HepG2 (cell line): ENCODE measurements at regions not wholly inside any gene's neighbourhood (a gene's known extent, or its start where the extent isn't known, plus 50 kb on each side); places are given as distances from the start of the nearest gene placed in this dataset.

ENCODE experiments used
- ATAC-seq: fragments of 200-7000 bp; cut with Tn5 transposase; 3 replicates; pipeline ENCODE4 v1.9.1; 2020; ENCODE audit warnings: mild to moderate bottlenecking, moderate library complexity
- BruUV-seq: library from RNA; stranded (reverse); fragments of 400-500 nt; replicated peaks from 2 replicates; lab custom pipeline; 2021; lab: Mats Ljungman, UMichigan
- CTCF ChIA-PET: fragments of 300-600 bp; formaldehyde crosslinking; extraction: SDS; loops from one replicate; lab custom pipeline; 2021; ENCODE audit warnings: low total read pairs, inconsistent platforms, low intra/inter-chr PET ratio; lab: Yijun Ruan, JAX
- POLR2A ChIA-PET: fragments of 350-600 bp; sonication (Branson Sonifier 250); formaldehyde crosslinking; loops from one replicate; lab custom pipeline; 2020; ENCODE audit warnings: antibody characterized with exemption, inconsistent platforms; lab: Yijun Ruan, JAX
- DNase-seq: peaks from one replicate; pipeline ENCODE4 v3.0.0-alpha.2; 2015; ENCODE audit warnings: low spot score
- FAIRE-seq: peaks from 3 replicates; lab custom pipeline; 2011; peaks lifted over from hg19 to GRCh38; lab: Jason Lieb, UNC
- H2AFZ ChIP-seq: one replicate; pipeline ENCODE4 v1.6.1; 2011; ENCODE audit warnings: low read length, inconsistent platforms
- H3K27ac ChIP-seq: fragments of 300-600 bp; 3 replicates; pipeline ENCODE4 v1.8.0; 2011; ENCODE audit warnings: mixed run types, mild to moderate bottlenecking, mixed read lengths, low read length, inconsistent platforms; ENCODE audit not compliant: insufficient read depth; ENCODE audit errors: extremely low read length
- H3K27me3 ChIP-seq, 2 experiments: fragments of 200-600 bp in 1 of 2; 2 replicates in 1 of 2; 3 replicates in 1 of 2; pipeline versions ENCODE4 v1.6.0 to v1.8.0; 2011; ENCODE audit warnings: low read length in 2 of 2, mild to moderate bottlenecking in 2 of 2, moderate library complexity in 2 of 2, inconsistent platforms in 1 of 2; ENCODE audit not compliant: insufficient read depth in 2 of 2, control insufficient read depth in 1 of 2
- H3K36me3 ChIP-seq, 2 experiments: fragments of 200-600 bp in 1 of 2; replicated peaks in 1 of 2; 2 replicates in 1 of 2; 3 replicates in 1 of 2; pipeline versions ENCODE4 v1.5.1 to v1.8.0; 2011; ENCODE audit warnings: low read length in 2 of 2, inconsistent platforms in 1 of 2; ENCODE audit not compliant: insufficient read depth in 2 of 2, control insufficient read depth in 1 of 2
- H3K4me1 ChIP-seq: 2 replicates; pipeline ENCODE4 v1.5.1; 2012; ENCODE audit warnings: low read length, inconsistent platforms; ENCODE audit not compliant: insufficient read depth
- H3K4me2 ChIP-seq: 2 replicates; pipeline ENCODE4 v1.6.0; 2011; ENCODE audit warnings: low read depth, low read length, inconsistent platforms
- H3K4me3 ChIP-seq, 3 experiments: fragments of 200-600 bp in 1 of 3; sonication (generic), shearing (Covaris generic) in 1 of 3; replicated peaks in 1 of 3; 2 replicates each; pipeline ENCODE4 v1.5.1; 2011 to 2016; ENCODE audit warnings: low read length in 3 of 3, inconsistent platforms in 2 of 3, low read depth in 2 of 3, mild to moderate bottlenecking in 2 of 3, control low read depth in 1 of 3, mixed read lengths in 1 of 3; ENCODE audit not compliant: insufficient read depth in 1 of 3
- H3K79me2 ChIP-seq: one replicate; pipeline ENCODE4 v1.6.1; 2011; ENCODE audit warnings: low read length, inconsistent platforms; ENCODE audit not compliant: insufficient read depth
- H3K9ac ChIP-seq: 2 replicates; pipeline ENCODE4 v1.6.0; 2011; ENCODE audit warnings: mild to moderate bottlenecking, low read depth, low read length, inconsistent platforms; ENCODE audit not compliant: insufficient read depth
- H3K9me3 ChIP-seq: 2 replicates; pipeline ENCODE4 v1.5.1; 2012; ENCODE audit warnings: mild to moderate bottlenecking, low read length
- H4K20me1 ChIP-seq: 2 replicates; pipeline ENCODE4 v1.6.0; 2011; ENCODE audit warnings: inconsistent platforms, mild to moderate bottlenecking, low read length, moderate library complexity; ENCODE audit not compliant: insufficient read depth
- ATRX ChIP-seq: sonication (generic); formaldehyde crosslinking; IDR thresholded peaks from 2 replicates; pipeline ENCODE4 v1.4.0; 2020; ENCODE audit warnings: missing genetic modification reagents, borderline replicate concordance
- GATAD1 ChIP-seq: IDR thresholded peaks from 2 replicates; pipeline ENCODE4 v1.6.1; 2016; ENCODE audit warnings: missing genetic modification reagents, missing compliant biosample characterization
- KMT2A ChIP-seq: sonication (generic); formaldehyde crosslinking; IDR thresholded peaks from 2 replicates; pipeline ENCODE4 v1.4.0; 2020; ENCODE audit warnings: missing genetic modification reagents
- MIER2 ChIP-seq: IDR thresholded peaks from 2 replicates; pipeline ENCODE4 v1.6.1; 2016; ENCODE audit warnings: missing biosample characterization, missing genetic modification reagents
- NPAS2 ChIP-seq: sonication (generic); formaldehyde crosslinking; IDR thresholded peaks from 2 replicates; pipeline ENCODE4 v1.8.0; 2022; ENCODE audit warnings: mild to moderate bottlenecking, missing genetic modification reagents, borderline replicate concordance
- PHF20 ChIP-seq: sonication (generic); formaldehyde crosslinking; IDR thresholded peaks from 2 replicates; pipeline ENCODE4 v1.5.0; 2020; ENCODE audit warnings: mild to moderate bottlenecking, missing genetic modification reagents
- RARA ChIP-seq: IDR thresholded peaks from 2 replicates; pipeline ENCODE4 v1.6.1; 2016; ENCODE audit warnings: missing genetic modification reagents, missing compliant biosample characterization
- REPIN1 ChIP-seq: sonication (generic); formaldehyde crosslinking; IDR thresholded peaks from 2 replicates; pipeline ENCODE4 v1.8.0; 2022; ENCODE audit warnings: missing genetic modification reagents, low read depth, mild to moderate bottlenecking, borderline replicate concordance
- REXO4 ChIP-seq: sonication (generic); formaldehyde crosslinking; IDR thresholded peaks from 2 replicates; pipeline ENCODE4 v1.8.0; 2022; ENCODE audit warnings: missing genetic modification reagents, mild to moderate bottlenecking, borderline replicate concordance
- TEAD3 ChIP-seq: optimal IDR thresholded peaks from 2 replicates; pipeline ENCODE3; 2016; ENCODE audit warnings: borderline replicate concordance
- XRCC5 ChIP-seq: fragments of 200-400 bp; formaldehyde crosslinking; optimal IDR thresholded peaks from 2 replicates; pipeline ENCODE3; 2017; ENCODE audit warnings: mild to moderate bottlenecking, low read length
- ZNF234 ChIP-seq: sonication (generic); formaldehyde crosslinking; conservative IDR thresholded peaks from 2 replicates; pipeline ENCODE4 v1.5.1; 2020; ENCODE audit warnings: mild to moderate bottlenecking, missing genetic modification reagents
- ZNF644 ChIP-seq: IDR thresholded peaks from 2 replicates; pipeline ENCODE4 v1.6.1; 2016; ENCODE audit warnings: low read depth
- WGBS: methylation state at CpG from one replicate; pipeline ENCODE4 v1.1.6; 2017; ENCODE audit warnings: low lambda C conversion rate; 5-methylcytosine and 5-hydroxymethylcytosine counted together
- in situ Hi-C: cut with HindIII; loops from 2 replicates; pipeline ENCODE4 v1.10.0; 2017; ENCODE audit warnings: low pct_unique_long_range_greater_than_20kb; ENCODE audit not compliant: extremely low pct_ligation_motif_present
- intact Hi-C: fragments of 100-400 bp; cut with micrococcal nuclease; formaldehyde crosslinking; loops from one replicate; pipeline ENCODE4 v1.10.0; 2022; ENCODE audit not compliant: unreplicated experiment
- TF ChIP-seq, protein P1 (sequence below): sonication (generic); formaldehyde crosslinking; IDR thresholded peaks from 2 replicates; pipeline ENCODE4 v1.4.0; 2020; ENCODE audit warnings: missing genetic modification reagents

DNA sequence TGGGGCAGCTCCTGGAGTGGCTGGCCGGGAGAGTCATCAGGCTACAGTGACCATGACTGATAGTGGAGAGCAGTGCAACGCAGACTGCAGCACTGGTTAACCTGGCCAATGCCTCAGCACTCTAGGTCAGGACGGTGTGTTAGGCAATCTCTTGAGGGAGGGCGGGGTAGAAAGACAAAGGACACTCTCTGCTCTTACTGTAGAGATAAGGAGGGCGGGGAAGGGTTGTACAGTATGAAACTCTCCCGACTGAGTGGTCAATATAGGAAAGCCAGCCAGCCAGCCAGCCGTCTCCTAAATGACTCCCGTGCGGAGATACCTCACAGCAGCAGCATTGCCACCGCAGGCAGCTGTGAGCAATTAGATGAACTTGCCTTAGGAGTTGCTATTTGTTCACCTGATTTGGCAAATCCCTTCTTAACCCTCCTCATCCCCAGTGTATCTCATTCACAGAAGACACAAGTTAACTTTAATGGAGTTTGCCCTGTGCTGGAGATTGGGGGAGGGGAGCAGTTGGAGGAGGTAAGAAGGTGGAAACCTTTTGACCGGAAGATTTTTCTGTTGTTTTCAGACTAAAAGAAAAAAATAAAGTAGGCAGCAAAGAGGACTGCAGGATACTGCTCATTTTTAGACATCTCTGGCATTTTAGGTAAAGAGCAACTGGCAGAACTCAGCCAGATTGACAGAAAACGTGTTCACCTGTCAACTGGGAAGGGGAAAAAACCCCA is 330.5 kb downstream of the HNRNPD start (continued):
- TF ChIP-seq ZNF234 (no peak), MIER2 (peak; percentile 73; the same call in 1 of the 2 replicates), PHF20 (CRISPR knock-in tag) (no peak), XRCC5 (peak; percentile 23), ZNF644 (0 out of 2 replicates have a peak, but pooled peaks have one; percentile 19)
- TF ChIP-seq, protein P1, sequence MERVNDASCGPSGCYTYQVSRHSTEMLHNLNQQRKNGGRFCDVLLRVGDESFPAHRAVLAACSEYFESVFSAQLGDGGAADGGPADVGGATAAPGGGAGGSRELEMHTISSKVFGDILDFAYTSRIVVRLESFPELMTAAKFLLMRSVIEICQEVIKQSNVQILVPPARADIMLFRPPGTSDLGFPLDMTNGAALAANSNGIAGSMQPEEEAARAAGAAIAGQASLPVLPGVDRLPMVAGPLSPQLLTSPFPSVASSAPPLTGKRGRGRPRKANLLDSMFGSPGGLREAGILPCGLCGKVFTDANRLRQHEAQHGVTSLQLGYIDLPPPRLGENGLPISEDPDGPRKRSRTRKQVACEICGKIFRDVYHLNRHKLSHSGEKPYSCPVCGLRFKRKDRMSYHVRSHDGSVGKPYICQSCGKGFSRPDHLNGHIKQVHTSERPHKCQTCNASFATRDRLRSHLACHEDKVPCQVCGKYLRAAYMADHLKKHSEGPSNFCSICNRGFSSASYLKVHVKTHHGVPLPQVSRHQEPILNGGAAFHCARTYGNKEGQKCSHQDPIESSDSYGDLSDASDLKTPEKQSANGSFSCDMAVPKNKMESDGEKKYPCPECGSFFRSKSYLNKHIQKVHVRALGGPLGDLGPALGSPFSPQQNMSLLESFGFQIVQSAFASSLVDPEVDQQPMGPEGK (CRISPR knock-in tag), result peak; percentile 53

DNA sequence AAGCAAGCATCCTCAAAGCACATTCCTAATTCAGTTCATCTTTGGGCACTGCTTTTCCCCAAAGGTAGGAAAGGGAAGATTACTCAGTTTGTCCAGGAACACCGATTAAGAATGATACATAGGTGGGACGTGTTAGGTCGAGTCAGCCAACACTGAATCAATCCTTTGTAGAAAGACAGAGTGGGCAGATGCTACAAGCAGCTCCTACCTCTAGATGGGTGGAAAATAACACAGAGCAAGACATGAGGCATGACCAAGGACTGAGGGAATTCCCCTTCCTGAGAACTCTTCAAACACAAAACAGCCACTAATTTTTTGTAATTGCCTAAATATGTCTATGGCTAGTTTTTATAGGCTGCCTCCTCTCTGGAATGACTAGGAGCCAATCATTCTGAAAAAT is 331.7 kb downstream of the HNRNPD start:
- BruUV-seq, result no TSS peak
- peaks cover 4 to 39% of the 10 kb centered on the region in 2 experiments; a peak in 3 of 5 replicates for H3K27me3 ChIP-seq
- no peak overlapping the region for H2AFZ ChIP-seq
- ChIA-PET CTCF (no interaction called here), POLR2A (no interaction called here)
- FAIRE-seq (no peak), DNase-seq (no peak), ATAC-seq (no peak)
- H3K27ac ChIP-seq, result no peak overlapping the region
- H4K20me1 ChIP-seq, result no peaks in the 10 kb centered on the region
- peaks cover 12% of the 10 kb centered on the region for H3K4me1 ChIP-seq
- no peak overlapping the region for H3K4me2 ChIP-seq
- no peak overlapping the region for H3K9ac ChIP-seq
- TF ChIP-seq GATAD1 (no peak), KMT2A (CRISPR knock-in tag) (no peak), RARA (CRISPR knock-in tag) (no peak), REXO4 (CRISPR knock-in tag) (no peak), TEAD3 (CRISPR knock-in tag) (no peak), ATRX (CRISPR knock-in tag) (no peak), REPIN1 (CRISPR knock-in tag) (no peak), NPAS2 (CRISPR knock-in tag) (no peak)
- 0% methylated on average over 3 of the region's 3 CpGs for WGBS
- no peak overlapping the region for H3K4me3 ChIP-seq
- H3K9me3 ChIP-seq, result no peaks in the 10 kb centered on the region
- H3K79me2 ChIP-seq, result no peaks in the 10 kb centered on the region
- in situ Hi-C loops, result no loop called here
- H3K36me3 ChIP-seq, result no peaks in the 10 kb centered on the region
- intact Hi-C loops, result loop anchor here (5.0 kb wide), 1 partner anchor 125 kb away; no protein-coding TSS in a partner anchor
